Activated CD8-positive, alpha-beta T cell treated with anti-CD3 and anti-CD28 coated beads, Interleukin-2, amount 10 ng/mL, durations not matched to agents 7 days and 5 days (primary cell): ENCODE measurements at regions not wholly inside any gene's neighbourhood (a gene's known extent, or its start where the extent isn't known, plus 50 kb on each side); places are given as distances from the start of the nearest gene placed in this dataset.

Source experiments
- ATAC-seq: fragments of 150-1000 bp; cut with Tn5 transposase; one replicate; pipeline ENCODE4 v1.10.0; 2021; ENCODE audit warnings: moderate library complexity
- CTCF ChIA-PET: fragments of 350-600 bp; sonication (Branson Sonifier 250); formaldehyde crosslinking; loops from one replicate; lab custom pipeline; 2021; ENCODE audit warnings: antibody characterized with exemption; lab: Charles Lee
- POLR2A ChIA-PET: fragments of 350-600 bp; sonication (Branson Sonifier 250); formaldehyde crosslinking; loops from one replicate; lab custom pipeline; 2021; ENCODE audit warnings: antibody characterized with exemption; lab: Charles Lee
- DNase-seq: peaks from one replicate; pipeline ENCODE4 v3.0.0-alpha.2; 2020
- H3K27ac Mint-ChIP-seq: one replicate; pipeline ENCODE4 v1.8.0; 2021; ENCODE audit warnings: mild to moderate bottlenecking, mixed read lengths
- H3K27me3 Mint-ChIP-seq: one replicate; pipeline ENCODE4 v1.8.0; 2021; ENCODE audit warnings: low read depth, mixed read lengths
- H3K36me3 Mint-ChIP-seq: one replicate; pipeline ENCODE4 v1.8.0; 2021; ENCODE audit warnings: low read depth, mixed read lengths
- H3K4me1 Mint-ChIP-seq: one replicate; pipeline ENCODE4 v1.8.0; 2021; ENCODE audit warnings: low read depth, mixed read lengths
- H3K4me3 Mint-ChIP-seq: one replicate; pipeline ENCODE4 v1.8.0; 2021; ENCODE audit warnings: mild to moderate bottlenecking, mixed read lengths
- H3K9me3 Mint-ChIP-seq: one replicate; pipeline ENCODE4 v1.8.0; 2022; ENCODE audit warnings: mixed read lengths; ENCODE audit not compliant: insufficient read depth

DNA sequence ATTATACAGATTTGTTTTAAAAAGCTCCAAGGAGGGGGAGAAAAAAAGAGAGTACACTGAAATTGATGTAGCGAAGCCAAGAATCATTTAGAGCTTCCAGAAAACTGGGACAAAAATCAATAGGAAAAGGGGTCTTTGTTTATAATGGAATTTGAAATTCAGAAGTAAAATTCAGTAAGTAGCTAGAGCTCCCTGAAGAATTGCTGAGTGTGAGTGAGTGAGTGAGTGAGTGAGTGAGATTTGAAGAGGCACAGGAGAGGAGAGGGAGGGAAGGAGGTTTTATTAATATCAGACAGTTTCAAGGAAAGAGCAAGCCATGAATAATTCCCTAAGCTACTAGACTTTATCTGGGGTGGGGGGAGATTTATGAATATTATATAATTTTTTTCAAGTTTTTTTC, 60.7 kb upstream of the ARHGAP28 start:
- no peaks in the 10 kb centered on the region for H3K4me1 Mint-ChIP-seq
- DNase-seq, result no peak
- no peaks in the 10 kb centered on the region for H3K36me3 Mint-ChIP-seq
- H3K4me3 Mint-ChIP-seq, result no peak overlapping the region
- no peak overlapping the region for H3K27ac Mint-ChIP-seq
- H3K27me3 Mint-ChIP-seq, result no peaks in the 10 kb centered on the region
- POLR2A ChIA-PET, result no interaction called here
- CTCF ChIA-PET, result no interaction called here
- ATAC-seq, result no peak
- H3K9me3 Mint-ChIP-seq, result no peaks in the 10 kb centered on the region

DNA sequence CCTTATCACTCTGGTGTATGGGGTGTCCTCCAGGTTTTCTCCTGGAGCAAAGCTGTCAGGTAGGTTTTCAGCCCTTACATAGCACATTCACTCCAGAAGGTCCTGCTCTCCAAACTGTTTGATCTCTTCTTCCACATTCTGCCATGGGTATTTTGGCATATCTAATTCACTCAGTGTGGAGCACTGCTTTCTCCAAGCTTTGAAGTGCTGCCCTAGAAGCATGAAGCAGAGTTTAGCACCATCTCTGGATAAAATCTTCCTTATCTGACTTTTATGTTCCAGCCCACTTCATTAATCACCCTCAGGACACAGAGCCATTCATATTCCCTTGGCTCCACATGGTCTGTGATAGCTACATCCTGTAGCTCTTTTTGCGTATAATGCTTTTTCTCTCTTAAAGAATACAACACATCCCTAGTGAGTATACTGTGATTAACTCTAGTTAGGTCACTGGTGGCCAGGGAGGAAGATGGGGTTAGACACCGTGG, 56.7 kb upstream of the ARHGAP28 start:
- CTCF ChIA-PET, result no interaction called here
- Mint-ChIP-seq H3K27ac (no peak overlapping the region), H3K36me3 (no peaks in the 10 kb centered on the region), H3K4me3 (no peak overlapping the region), H3K27me3 (no peaks in the 10 kb centered on the region), H3K4me1 (no peaks in the 10 kb centered on the region), H3K9me3 (peaks cover 3% of the 10 kb centered on the region)
- DNase-seq (no peak), ATAC-seq (no peak)
- POLR2A ChIA-PET, result no interaction called here

DNA sequence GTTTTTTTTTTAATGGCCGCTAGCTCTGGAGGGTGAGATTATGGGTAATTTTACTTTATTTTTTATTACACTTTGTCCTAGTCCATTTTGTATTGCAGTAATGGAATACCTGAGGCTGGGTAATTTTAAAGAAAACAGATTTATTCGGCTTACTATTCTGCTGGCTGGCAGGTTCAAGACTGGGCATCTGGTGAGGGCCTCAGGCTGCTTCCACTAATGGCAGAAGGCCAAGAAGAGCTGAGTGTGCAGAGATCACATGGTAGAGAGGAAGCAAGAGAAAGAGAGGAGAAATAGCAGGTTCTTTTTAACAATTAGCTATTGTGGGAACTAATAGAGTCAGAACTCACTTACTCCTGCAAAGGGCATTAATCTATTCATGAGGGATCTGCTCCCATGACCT, 52.4 kb upstream of the ARHGAP28 start:
- no peak overlapping the region for H3K27ac Mint-ChIP-seq
- ChIA-PET CTCF (no interaction called here), POLR2A (no interaction called here)

DNA sequence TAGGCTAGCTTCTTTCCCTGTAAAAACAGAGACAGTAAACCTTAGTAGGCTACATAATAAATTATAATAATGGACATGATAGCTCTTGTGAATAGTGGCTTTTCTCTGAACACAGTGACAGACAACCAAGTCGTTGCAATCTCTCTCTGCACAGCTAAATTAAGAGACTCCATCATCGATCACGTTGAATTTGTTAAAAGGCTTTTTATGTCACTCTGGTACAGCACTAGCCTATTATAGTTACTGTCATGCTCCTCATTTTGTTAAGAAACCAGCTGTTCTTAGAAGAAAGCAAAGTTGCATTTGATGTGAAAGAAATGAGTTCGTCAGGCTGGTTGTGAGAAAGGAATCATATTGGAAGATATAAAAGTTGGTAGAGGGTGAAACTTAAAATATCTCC, 50.3 kb upstream of the ARHGAP28 start:
- ATAC-seq (no peak), DNase-seq (no peak)
- peaks cover 3% of the 10 kb centered on the region for H3K9me3 Mint-ChIP-seq
- no peaks in the 10 kb centered on the region for H3K27me3 Mint-ChIP-seq
- no peaks in the 10 kb centered on the region for H3K36me3 Mint-ChIP-seq
- CTCF ChIA-PET, result no interaction called here
- POLR2A ChIA-PET, result no interaction called here
- H3K4me1 Mint-ChIP-seq, result no peaks in the 10 kb centered on the region
- no peak overlapping the region for H3K27ac Mint-ChIP-seq
- H3K4me3 Mint-ChIP-seq, result no peak overlapping the region

More for the DNA sequence above, 52.4 kb upstream of the ARHGAP28 start:
- DNase-seq, result no peak
- peaks cover 3% of the 10 kb centered on the region for H3K9me3 Mint-ChIP-seq
- ATAC-seq, result no peak
- no peak overlapping the region for H3K4me3 Mint-ChIP-seq
- H3K27me3 Mint-ChIP-seq, result no peaks in the 10 kb centered on the region
- no peaks in the 10 kb centered on the region for H3K36me3 Mint-ChIP-seq
- no peaks in the 10 kb centered on the region for H3K4me1 Mint-ChIP-seq
